ENCODE measurements at regions not wholly inside any gene's neighbourhood (a gene's known extent, or its start where the extent isn't known, plus 50 kb on each side); places are given as distances from the start of the nearest gene placed in this dataset.

DNA sequence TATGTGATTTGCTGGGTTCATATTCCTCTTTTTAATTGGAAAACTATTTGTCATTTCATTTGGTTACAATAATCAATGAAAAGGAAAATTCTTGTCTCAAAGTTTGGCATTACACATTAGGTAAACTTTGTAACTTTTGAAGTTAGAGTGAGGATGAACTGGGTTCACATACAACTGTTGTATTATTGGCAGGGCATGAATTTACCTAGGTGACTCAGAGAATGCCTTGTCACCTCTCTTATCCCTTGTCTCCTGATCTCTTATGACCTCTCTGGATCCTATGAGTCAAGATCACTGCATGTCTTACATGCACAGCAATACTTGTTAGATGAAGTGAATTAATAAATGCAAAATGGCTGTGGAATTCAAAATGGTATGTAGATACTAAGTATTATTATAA, 563.4 kb upstream of the GCFC2 start:
- Histone ChIP-seq H3K4me1 (ENCODE audit: insufficient read depth, low read length, poor library complexity, severe bottlenecking) (no peaks in the 10 kb centered on the region), H3K79me2 (ENCODE audit: insufficient read depth, low read length) (no peaks in the 10 kb centered on the region), H3K9ac (ENCODE audit: low read depth, low read length, poor library complexity, severe bottlenecking) (no peak overlapping the region), H3K27me3 (ENCODE audit: insufficient read depth, low read length, poor library complexity, severe bottlenecking) (no peaks in the 10 kb centered on the region), H3K4me2 (ENCODE audit: low read depth, low read length, poor library complexity, severe bottlenecking) (no peak overlapping the region), H3K9me2 (replicated peaks; ENCODE audit: low read depth, low read length) (no peaks in the 10 kb centered on the region), H3K9me3 (ENCODE audit: insufficient read depth, low read depth, low read length) (no peaks in the 10 kb centered on the region), H2AFZ (ENCODE audit: low read length) (no peak overlapping the region), H3K36me3 (ENCODE audit: insufficient read depth, low read length) (no peaks in the 10 kb centered on the region), H3F3A (ENCODE audit: low read depth) (no peaks in the 10 kb centered on the region), H4K20me1 (ENCODE audit: insufficient read depth, low read length, poor library complexity, severe bottlenecking) (no peaks in the 10 kb centered on the region), H3K4me3 (ENCODE audit: low read length, poor library complexity, severe bottlenecking) (no peak overlapping the region)
- TF ChIP-seq, protein P1, sequence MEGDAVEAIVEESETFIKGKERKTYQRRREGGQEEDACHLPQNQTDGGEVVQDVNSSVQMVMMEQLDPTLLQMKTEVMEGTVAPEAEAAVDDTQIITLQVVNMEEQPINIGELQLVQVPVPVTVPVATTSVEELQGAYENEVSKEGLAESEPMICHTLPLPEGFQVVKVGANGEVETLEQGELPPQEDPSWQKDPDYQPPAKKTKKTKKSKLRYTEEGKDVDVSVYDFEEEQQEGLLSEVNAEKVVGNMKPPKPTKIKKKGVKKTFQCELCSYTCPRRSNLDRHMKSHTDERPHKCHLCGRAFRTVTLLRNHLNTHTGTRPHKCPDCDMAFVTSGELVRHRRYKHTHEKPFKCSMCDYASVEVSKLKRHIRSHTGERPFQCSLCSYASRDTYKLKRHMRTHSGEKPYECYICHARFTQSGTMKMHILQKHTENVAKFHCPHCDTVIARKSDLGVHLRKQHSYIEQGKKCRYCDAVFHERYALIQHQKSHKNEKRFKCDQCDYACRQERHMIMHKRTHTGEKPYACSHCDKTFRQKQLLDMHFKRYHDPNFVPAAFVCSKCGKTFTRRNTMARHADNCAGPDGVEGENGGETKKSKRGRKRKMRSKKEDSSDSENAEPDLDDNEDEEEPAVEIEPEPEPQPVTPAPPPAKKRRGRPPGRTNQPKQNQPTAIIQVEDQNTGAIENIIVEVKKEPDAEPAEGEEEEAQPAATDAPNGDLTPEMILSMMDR (conservative IDR thresholded peaks at IDR 0.05; ENCODE audit: low read length): no peak
- no peak for TF ChIP-seq EZH2phosphoT487 (IDR thresholded peaks at IDR 0.05; ENCODE audit: borderline replicate concordance)

DNA sequence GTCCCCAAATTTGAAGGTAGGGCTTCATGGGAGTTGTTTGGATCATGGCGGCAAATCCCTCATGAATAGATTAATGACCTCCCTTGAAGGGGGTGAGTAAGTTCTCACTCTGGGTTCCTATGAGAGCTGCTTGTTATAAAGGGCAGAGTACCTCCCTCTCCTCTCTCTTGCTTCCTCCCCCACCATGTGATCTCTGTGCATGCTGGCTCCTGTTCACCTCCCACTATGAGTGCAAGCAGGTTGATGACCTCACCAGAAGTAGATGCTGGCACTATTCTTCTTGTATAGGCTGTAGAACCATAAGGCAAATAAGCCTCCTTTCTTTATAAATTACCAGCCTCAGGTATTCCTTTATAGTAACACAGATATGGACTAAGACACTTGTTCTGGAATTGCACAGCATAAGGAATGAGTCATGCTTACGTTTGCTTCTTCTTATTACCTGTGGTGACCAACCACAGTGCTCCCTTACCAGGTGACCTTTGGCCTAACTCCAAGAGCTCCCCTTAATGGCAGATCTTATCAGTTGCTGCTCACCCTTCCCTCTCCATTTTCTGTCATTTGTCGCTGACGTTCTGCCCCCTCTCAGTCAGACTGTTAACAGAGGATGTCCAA, 559.5 kb upstream of the GCFC2 start:
- H3K4me2 ChIP-seq (ENCODE audit: low read depth, low read length, poor library complexity, severe bottlenecking): no peak overlapping the region
- H3K4me3 ChIP-seq (ENCODE audit: low read length, poor library complexity, severe bottlenecking): no peak overlapping the region

DNA sequence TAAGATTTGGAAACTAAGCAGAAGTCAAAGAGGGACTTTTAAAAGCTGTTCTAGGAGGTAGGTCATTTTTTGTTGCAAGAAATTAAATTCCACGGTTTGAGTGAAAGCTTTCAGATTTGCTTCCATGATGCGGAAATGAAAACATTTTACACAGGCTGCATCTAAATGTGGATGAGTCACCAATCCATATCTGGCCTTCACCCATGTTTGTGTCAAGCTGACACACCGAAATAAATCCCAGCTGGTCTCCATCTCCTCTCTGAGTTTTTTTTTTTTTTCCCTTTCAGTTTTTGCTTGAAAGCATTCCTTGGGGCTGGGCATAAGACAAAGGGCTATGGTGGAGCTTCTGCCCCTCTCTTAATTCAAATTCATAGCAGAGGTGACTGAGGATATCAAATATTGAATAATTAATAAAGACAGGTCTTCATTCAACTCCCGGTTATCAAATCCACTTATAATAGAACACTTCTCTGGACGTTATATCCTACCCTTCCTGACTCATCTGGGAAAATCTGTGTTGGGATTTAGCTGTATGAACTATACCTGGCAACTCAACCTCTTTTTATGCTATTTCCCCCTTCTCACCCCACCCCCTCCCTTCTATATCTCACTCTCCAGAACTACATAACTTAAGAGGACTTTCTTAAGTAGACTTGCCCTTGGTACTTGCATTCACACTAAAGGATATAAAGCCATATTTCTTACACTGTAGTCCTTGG, 558.3 kb upstream of the GCFC2 start:
- Histone ChIP-seq H3K79me2 (ENCODE audit: insufficient read depth, low read length) (no peaks in the 10 kb centered on the region), H3F3A (ENCODE audit: low read depth) (no peaks in the 10 kb centered on the region), H3K4me3 (ENCODE audit: low read length, poor library complexity, severe bottlenecking) (no peak overlapping the region), H3K9me3 (ENCODE audit: insufficient read depth, low read depth, low read length) (no peaks in the 10 kb centered on the region), H3K36me3 (ENCODE audit: insufficient read depth, low read length) (no peaks in the 10 kb centered on the region), H4K20me1 (ENCODE audit: insufficient read depth, low read length, poor library complexity, severe bottlenecking) (no peaks in the 10 kb centered on the region), H3K9ac (ENCODE audit: low read depth, low read length, poor library complexity, severe bottlenecking) (no peak overlapping the region), H3K9me2 (replicated peaks; ENCODE audit: low read depth, low read length) (no peaks in the 10 kb centered on the region), H3K27me3 (ENCODE audit: insufficient read depth, low read length, poor library complexity, severe bottlenecking) (no peaks in the 10 kb centered on the region), H2AFZ (ENCODE audit: low read length) (no peak overlapping the region), H3K4me2 (ENCODE audit: low read depth, low read length, poor library complexity, severe bottlenecking) (no peak overlapping the region), H3K4me1 (ENCODE audit: insufficient read depth, low read length, poor library complexity, severe bottlenecking) (no peaks in the 10 kb centered on the region)
- TF ChIP-seq, protein P1 (conservative IDR thresholded peaks at IDR 0.05; ENCODE audit: low read length): no peak
- TF ChIP-seq EZH2phosphoT487 (IDR thresholded peaks at IDR 0.05; ENCODE audit: borderline replicate concordance): no peak

More for the DNA sequence above, 559.5 kb upstream of the GCFC2 start:
- no peaks in the 10 kb centered on the region for H3K9me2 ChIP-seq (replicated peaks; ENCODE audit: low read depth, low read length)
- H3K9ac ChIP-seq (ENCODE audit: low read depth, low read length, poor library complexity, severe bottlenecking): no peak overlapping the region
- no peaks in the 10 kb centered on the region for H3K9me3 ChIP-seq (ENCODE audit: insufficient read depth, low read depth, low read length)
- TF ChIP-seq, protein P1 (conservative IDR thresholded peaks at IDR 0.05; ENCODE audit: low read length): no peak
- TF ChIP-seq EZH2phosphoT487 (IDR thresholded peaks at IDR 0.05; ENCODE audit: borderline replicate concordance): no peak
- no peaks in the 10 kb centered on the region for H3F3A ChIP-seq (ENCODE audit: low read depth)
- H3K36me3 ChIP-seq (ENCODE audit: insufficient read depth, low read length): no peaks in the 10 kb centered on the region
- H2AFZ ChIP-seq (ENCODE audit: low read length): no peak overlapping the region
- no peaks in the 10 kb centered on the region for H3K79me2 ChIP-seq (ENCODE audit: insufficient read depth, low read length)
- no peaks in the 10 kb centered on the region for H3K4me1 ChIP-seq (ENCODE audit: insufficient read depth, low read length, poor library complexity, severe bottlenecking)
- no peaks in the 10 kb centered on the region for H4K20me1 ChIP-seq (ENCODE audit: insufficient read depth, low read length, poor library complexity, severe bottlenecking)
- no peaks in the 10 kb centered on the region for H3K27me3 ChIP-seq (ENCODE audit: insufficient read depth, low read length, poor library complexity, severe bottlenecking)
